Brain microvascular endothelial cell (primary cell): ENCODE measurements at regions not wholly inside any gene's neighbourhood (a gene's known extent, or its start where the extent isn't known, plus 50 kb on each side); places are given as distances from the start of the nearest gene placed in this dataset.

Source experiments
- DNase-seq: peaks from one replicate; pipeline ENCODE4 v3.0.0-alpha.2; 2020
- H3K27ac ChIP-seq: fragments of 250-450 bp; sonication (Bioruptor Pico); 2 replicates; pipeline ENCODE4 v1.5.1; 2020; ENCODE audit warnings: mild to moderate bottlenecking, moderate library complexity
- H3K27me3 ChIP-seq: fragments of 250-450 bp; sonication (Bioruptor Pico); replicated peaks from 2 replicates; pipeline ENCODE4 v1.5.1; 2020; ENCODE audit warnings: mild to moderate bottlenecking
- H3K36me3 ChIP-seq: fragments of 250-450 bp; sonication (Bioruptor Pico); replicated peaks from 2 replicates; pipeline ENCODE4 v1.5.1; 2020; ENCODE audit warnings: mild to moderate bottlenecking
- H3K4me3 ChIP-seq: 2 replicates; pipeline ENCODE4 v1.5.1; 2011; ENCODE audit warnings: low read depth, mild to moderate bottlenecking, control low read depth, low read length, moderate library complexity
- in situ Hi-C: cut with HindIII; loops from 2 replicates; pipeline ENCODE4 v1.10.0; 2017; ENCODE audit warnings: low sequenced_read_pairs, low pct_ligation_motif_present
- TF ChIP-seq, protein P1 (sequence below): IDR thresholded peaks from 2 replicates; pipeline ENCODE4 v1.5.1; 2011; ENCODE audit warnings: low read depth, mild to moderate bottlenecking, moderate library complexity, low read length, control low read depth, inconsistent platforms; ENCODE audit errors: missing control alignments

DNA sequence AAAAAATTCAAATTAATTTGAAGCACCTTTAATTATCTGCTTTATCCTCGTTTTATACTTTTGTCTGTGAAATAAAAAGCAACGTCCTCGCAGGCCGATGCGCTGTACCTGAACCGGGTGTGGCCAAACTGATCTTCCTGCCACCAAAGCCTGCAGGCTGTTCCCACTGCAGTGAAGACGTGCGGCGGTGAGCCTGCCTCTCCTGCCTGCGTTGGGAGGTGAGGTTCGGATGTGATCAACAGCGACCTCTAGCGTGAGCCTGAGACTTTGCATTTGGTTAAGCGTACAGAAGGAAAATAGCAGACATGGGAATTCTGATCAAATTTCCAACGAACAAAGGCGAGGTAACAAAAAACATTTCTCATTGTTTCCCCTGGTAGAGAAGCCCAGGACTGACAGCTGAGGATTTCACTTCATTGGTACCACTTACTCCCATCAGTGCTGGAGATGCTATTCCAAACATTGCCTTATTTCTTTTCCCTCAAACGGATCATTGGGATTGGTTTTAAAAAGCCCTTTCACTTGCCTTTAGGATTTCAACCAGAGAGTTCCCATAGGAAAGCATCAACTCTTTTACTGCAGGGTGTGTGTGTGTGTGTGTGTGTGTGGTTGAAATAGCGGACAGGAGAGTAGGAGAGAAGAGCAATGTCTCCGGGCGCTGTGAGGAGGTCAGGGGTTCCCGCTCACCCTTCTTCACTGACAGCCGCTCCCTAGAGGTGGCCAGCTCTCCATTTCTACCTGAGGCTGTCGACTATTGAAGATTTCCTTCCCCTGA is 56.6 kb upstream of the CCN6 start:
- peak; percentile 65 for DNase-seq
- TF ChIP-seq, protein P1, sequence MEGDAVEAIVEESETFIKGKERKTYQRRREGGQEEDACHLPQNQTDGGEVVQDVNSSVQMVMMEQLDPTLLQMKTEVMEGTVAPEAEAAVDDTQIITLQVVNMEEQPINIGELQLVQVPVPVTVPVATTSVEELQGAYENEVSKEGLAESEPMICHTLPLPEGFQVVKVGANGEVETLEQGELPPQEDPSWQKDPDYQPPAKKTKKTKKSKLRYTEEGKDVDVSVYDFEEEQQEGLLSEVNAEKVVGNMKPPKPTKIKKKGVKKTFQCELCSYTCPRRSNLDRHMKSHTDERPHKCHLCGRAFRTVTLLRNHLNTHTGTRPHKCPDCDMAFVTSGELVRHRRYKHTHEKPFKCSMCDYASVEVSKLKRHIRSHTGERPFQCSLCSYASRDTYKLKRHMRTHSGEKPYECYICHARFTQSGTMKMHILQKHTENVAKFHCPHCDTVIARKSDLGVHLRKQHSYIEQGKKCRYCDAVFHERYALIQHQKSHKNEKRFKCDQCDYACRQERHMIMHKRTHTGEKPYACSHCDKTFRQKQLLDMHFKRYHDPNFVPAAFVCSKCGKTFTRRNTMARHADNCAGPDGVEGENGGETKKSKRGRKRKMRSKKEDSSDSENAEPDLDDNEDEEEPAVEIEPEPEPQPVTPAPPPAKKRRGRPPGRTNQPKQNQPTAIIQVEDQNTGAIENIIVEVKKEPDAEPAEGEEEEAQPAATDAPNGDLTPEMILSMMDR: peak; percentile 93
- in situ Hi-C loops: no loop called here
- Histone ChIP-seq H3K27me3 (no peaks in the 10 kb centered on the region), H3K36me3 (no peaks in the 10 kb centered on the region), H3K4me3 (no peak overlapping the region), H3K27ac (no peak overlapping the region)

DNA sequence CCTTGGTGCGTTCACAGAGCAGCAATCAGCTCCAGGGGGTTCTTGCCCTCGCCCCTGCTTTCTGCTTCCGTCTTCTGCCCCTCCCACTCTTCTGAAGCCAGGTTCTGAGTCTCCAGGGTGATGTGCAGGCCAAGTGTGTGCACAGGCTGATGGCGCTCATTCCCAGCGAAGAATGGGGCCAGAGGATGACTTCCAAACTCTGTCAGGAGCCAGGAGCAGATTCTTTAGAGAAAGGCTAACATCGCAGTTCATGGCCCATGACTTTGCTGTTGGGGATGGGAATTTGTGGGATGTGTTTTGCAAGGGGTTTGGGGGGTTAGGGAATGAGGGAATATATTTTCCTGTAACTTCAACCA is 56.1 kb upstream of the CCN6 start:
- Histone ChIP-seq H3K27me3 (no peaks in the 10 kb centered on the region), H3K36me3 (no peaks in the 10 kb centered on the region), H3K27ac (no peak overlapping the region), H3K4me3 (no peak overlapping the region)
- in situ Hi-C loops: no loop called here
- no peak for DNase-seq
- TF ChIP-seq, protein P1: no peak

DNA sequence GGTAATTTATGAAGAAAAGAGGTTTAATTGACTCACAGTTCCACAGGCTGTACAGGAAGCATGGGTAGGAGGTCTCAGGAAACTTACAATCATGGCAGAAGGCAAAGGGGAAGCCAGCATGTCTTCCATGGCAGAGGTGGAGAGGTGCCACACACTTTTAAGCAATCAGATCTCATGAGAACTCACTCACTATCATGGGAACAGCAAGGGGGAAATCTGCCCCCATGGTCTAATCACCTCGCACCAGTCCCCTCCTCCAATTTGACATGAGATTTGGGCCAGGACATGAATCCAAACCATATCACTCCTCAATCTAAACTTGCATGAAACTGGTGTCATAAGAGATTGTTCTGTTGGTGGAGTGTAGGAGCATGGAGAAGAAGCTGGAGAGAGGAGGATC is 51.6 kb upstream of the CCN6 start:
- Histone ChIP-seq H3K27me3 (no peaks in the 10 kb centered on the region), H3K27ac (no peak overlapping the region), H3K4me3 (no peak overlapping the region), H3K36me3 (no peaks in the 10 kb centered on the region)
- TF ChIP-seq, protein P1: no peak
- in situ Hi-C loops: no loop called here
- DNase-seq: no peak
